Kidney capillary endothelial cell (primary cell): ENCODE measurements at regions not wholly inside any gene's neighbourhood (a gene's known extent, or its start where the extent isn't known, plus 50 kb on each side); places are given as distances from the start of the nearest gene placed in this dataset.
"Not testable (repeated sequence)": the region's sequence is repeated elsewhere in the genome, so short reads cannot be mapped to it uniquely, and the experiment has no call there.

ENCODE experiments used
- DNase-seq: peaks from one replicate; pipeline ENCODE4 v3.0.0-alpha.2; 2018; ENCODE audit warnings: low spot score

DNA sequence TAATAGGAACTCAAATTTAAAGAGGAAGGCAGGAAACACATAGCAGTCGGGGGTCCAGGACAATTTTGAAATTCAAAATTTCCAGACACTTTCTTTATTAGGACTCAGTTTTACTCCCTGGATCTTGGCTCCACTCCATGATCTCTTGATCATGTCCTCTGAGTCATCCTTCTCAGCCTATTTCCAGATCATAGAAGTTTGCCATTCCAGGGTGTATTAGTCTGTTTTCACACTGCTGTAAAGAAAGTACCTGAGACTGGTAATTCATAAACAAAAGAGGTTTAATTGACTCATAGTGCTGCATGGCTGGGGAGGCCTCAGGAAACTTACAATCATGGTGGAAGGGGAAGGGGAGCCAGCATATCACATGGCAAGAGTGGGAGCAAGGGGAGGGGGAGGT is 564.7 kb upstream of the ACTRT1 start:
- no peak for DNase-seq

DNA sequence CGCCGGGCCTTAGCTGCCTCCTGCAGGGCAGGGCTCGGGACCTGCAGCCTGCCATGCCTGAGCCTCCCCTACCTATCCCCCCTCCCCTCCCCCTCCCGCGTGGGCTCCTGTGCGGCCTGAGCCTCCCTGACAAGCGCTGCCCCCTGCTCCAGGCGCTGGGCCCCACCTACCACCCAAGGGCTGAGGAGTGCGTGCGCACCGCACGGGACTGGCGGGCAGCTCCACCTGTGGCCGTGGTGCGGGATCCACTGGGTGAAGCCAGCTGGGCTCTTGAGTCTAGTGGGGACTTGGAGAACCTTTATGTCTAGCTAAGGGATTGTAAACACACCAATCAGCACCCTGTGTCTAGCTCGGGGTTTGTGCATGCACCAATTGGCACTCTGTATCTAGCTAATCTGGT is 554.6 kb upstream of the ACTRT1 start:
- not testable (repeated sequence) for DNase-seq

DNA sequence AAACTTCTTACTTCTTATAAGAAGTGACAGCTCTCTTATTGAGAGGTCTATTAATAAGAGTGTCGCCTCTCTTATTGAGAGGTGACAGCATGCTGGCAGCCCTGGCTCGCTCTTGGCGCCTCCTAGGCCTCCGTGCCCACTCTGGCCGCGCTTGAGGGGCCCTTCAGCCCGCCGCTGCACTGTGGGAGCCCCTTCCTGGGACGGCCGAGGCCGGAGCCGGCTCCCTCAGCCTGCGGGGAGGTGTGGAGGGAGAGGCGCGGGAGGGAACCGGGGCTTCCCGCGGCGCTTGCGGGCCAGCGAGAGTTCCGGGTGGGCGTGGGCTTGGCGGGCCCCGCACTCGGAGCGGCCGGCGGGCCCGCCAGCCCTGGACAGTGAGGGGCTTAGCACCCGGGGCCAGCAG is 554.2 kb upstream of the ACTRT1 start:
- not testable (repeated sequence) for DNase-seq

DNA sequence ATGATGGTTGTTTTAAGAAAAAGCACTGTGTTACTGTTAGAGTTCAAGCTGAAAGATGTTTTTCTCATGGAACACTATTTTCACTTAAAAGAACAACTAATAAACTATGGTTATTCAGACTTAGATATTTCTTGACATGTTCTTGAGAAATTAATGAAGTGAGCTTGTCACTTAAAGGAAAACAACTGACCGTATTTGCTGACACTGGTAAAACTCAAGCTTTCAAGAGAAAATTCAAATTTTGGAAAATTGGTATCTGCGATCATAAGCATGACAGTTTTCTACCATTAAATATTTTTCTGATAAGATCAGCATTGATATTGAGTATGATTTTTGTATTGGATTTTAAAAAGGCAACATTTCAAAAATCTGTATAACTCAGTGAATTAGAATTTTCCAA is 549.5 kb upstream of the ACTRT1 start:
- DNase-seq: no peak

DNA sequence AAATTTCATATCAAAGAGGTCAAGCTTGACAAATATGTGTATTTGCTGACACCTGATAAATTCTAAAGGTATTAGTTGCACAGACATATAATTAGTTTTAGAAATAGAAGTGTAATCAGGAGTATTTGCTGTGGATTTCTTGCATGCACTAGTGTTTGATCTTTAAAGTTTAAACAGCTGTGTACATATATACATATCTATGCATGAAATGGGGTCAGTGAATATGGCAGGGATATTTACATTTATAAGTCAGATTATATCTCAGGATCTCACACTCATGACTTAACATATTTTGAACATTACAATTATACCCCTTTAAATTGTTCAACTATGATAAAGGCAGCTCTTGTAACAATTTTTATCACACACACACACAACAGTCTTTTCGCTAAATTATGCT is 547.4 kb upstream of the ACTRT1 start:
- no peak for DNase-seq

DNA sequence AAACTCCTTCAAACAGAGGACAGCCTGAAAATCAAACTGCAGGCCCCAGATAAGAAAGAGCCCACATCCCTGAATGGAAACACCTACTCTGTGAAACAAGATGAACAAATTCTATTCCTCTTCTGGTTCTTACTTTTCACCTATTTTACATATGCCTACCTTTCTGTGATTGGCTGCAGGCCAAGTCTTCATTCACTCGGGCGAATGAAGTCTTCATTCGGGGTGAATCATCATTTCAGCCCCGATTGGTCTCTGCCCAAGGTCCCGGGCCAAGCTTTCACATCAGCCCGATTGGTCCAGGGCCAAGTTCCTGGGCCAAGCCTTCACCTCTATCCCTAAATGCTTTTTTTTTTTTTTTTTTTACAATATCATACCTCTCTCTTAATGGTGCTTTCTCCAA is 529.8 kb upstream of the ACTRT1 start:
- no peak for DNase-seq

DNA sequence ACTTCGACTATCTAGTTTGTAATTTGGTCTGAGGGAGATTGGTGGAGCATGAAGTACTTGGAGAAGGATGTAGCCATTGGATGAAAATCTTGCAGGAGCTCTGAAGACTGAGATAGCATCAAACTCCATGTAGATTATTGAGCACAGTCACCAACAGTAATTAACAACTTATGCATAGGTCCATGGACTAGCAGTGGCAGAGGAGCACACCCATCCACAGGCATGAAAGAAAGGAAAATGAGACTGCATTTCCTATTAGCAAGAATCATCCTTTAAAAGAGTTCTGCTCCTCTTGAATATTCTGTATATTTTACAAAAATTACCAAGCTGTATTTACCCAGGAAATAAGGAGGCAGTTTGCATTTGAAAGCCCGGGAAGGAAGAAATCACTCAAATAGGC is 529.4 kb upstream of the ACTRT1 start:
- no peak for DNase-seq

DNA sequence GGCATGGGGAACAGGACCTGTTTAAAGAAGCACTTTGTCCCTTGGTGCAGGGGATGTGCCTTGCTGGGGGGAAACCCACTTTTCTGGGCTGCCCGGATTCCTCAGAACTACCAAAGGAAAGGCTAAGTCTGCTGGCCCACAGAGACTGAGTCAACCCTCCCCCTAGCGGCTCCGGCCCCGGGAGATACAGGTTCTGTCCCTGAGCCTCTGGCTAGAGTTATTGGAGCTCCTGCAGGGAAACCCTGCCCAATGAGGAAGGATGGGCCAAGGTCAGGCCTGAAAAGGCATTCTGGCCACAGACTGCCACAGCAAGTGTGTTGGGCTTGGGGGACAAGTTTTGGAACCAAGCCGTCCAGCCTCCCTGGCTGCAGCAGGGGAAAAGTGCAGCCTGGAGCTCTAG is 490.9 kb upstream of the ACTRT1 start:
- no peak for DNase-seq

DNA sequence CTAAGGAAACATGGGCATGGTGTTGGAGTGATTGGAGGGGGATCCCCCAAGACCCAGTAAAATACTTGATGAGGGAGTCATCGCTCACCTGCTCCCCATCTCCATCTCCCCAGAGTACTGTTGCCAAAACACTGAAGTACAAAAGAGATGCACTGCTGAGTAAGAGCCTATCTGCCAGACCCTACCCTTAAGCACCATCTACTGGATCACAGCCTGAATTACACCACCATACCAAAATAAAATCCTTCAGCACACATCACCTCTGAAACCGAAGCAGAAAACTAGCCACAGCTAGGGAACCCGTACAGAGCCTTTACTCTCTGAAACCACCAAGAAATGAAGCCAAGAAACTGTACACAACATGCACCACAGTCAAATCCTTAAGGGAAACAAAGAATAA is 466.3 kb upstream of the ACTRT1 start:
- peak; percentile 14 for DNase-seq

DNA sequence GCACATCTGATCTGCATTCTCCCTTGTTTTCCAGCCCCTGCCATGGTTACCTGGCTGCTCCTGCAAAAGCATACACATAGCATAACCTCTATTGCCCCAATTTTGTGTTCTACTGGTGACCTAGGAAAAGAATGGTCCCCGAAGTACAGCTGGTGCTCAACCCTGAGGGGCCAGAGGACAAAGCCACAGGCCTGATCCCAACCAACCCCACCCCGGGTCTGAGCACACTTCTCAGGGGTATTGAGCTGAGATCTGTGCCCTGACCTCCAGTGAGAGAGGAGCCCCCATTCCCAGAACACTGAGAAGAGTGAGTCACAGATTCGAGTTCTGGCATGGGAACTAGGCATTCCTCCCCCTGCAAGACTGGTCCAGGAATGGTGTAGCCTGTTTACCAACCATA is 465.5 kb upstream of the ACTRT1 start:
- DNase-seq: no peak

DNA sequence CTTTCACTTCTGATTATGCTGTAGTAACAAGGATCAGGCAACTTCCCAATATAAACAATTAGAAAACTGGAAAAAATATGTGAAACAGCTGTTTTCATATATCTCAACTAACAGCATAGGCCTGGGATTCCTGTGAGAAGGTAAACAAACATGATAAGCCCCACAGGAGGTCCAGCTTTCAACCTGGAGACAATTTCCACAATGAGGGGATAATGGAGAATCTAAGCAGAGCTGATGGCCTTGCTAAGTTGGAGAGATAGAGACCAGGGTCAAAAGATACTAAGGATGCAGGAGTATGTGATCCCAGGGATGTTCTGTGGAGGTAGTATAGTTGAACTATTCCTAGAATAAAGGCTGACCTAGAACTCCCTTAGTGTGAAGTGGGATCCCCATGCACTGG is 452.3 kb upstream of the ACTRT1 start:
- DNase-seq: no peak

DNA sequence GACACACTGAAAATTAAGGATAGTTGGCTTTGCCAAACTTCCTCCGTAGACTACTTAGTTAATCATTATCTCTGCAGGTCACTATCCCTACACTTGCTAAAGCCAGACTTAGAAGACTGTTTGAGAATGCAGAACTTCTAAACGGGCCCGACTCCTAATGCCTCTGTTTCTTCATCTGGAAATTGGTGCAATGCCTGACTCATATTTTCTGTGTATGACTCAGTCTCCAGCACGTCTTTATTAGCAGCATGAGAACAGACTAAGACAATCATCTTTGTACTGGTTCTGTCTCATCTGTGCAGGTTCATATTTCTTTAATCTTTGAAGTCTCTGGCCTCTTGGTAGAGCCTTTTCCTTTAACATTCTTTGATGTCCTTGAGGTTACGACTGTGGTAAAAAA is 411.9 kb upstream of the ACTRT1 start:
- no peak for DNase-seq

DNA sequence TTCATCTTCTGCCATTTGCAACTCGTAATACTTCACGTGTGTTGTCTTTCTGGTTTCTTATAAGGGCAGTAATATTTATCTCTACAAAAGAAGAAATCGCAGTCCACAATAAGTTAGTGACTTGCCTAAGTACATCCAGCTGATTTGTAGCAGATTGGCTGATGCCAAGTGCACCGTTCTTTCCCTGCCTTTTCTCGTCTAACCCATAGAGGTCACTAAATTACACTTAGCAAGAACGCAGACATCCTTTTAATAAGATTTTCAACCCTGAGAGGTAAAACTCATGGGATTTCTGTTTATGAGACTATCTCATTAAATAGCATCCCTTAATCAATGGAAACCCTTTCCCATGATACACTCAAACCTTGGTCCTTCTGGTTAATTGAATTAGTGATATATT is 408.6 kb upstream of the ACTRT1 start:
- no peak for DNase-seq

DNA sequence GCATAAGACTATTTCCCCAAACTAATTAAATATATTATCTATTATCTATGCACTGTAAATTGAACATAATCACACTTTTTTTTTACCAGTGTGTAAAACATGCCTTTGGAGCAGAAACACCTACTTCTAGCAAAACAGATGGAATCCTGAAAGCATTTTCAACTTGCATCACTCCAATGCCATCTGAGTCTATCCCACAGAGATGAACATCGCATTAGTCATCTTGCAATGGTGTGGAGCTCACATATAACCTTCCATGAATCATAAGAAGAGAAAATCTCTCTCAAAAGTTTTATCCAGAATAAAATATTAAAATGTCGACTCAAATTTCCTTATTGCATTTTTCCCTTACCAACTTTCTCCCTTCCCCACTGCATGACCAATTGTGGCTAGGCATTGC is 406.7 kb upstream of the ACTRT1 start:
- no peak for DNase-seq

DNA sequence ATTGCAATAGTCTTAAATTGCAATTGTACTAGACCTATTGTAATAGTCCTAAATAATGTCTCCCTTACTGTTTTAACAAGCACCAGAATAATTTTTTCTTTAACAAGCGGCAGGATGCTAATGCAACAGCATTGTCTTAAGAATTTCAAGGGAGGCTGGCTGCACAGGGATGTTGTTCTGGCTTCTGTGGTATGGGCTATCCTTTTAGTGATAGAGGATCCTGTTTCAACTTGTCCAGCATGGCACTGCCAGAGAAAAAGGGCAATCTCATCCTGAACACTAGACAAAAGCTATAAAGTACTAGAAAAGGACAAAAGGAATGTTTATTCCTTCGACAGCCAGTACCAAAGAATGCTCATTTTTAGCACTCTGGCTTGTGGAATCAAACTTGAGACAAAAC is 405.5 kb upstream of the ACTRT1 start:
- DNase-seq: no peak

DNA sequence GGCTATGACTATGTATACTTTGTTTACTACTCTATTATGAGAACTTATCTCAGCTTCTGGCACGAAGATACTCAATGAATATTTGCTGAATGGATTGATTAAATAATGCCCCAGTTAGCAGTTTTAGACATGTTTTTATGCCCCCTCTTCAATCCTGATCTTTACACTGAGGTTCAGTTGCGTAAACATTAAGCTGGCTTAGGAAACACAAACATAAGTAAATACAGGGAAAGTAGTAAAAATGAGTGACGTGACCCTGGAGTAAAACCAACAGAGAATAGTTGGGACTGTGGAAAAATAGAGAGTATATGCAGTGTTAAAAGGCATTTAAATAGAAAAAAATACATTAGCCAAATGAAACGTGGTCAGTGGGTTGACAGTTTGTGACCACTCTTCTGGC is 387.0 kb upstream of the ACTRT1 start:
- no peak for DNase-seq

DNA sequence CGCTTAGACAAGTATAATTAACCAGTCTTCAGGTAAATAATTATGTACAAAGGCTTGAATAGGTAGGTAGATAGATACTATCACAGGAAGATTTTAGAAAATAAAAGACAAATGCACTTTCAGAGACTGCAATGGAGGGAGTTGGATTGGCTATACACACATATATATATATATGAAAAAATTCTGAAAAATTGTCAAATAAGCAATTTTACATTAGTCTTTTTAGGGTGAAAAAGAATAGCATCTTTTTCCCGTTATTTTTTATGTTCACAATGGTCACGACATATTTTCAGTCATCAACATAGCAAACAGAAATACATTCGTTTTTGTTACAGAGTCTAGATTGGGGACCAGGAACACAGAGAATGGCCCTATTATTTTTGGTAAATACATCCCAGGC is 385.9 kb upstream of the ACTRT1 start:
- DNase-seq: no peak

DNA sequence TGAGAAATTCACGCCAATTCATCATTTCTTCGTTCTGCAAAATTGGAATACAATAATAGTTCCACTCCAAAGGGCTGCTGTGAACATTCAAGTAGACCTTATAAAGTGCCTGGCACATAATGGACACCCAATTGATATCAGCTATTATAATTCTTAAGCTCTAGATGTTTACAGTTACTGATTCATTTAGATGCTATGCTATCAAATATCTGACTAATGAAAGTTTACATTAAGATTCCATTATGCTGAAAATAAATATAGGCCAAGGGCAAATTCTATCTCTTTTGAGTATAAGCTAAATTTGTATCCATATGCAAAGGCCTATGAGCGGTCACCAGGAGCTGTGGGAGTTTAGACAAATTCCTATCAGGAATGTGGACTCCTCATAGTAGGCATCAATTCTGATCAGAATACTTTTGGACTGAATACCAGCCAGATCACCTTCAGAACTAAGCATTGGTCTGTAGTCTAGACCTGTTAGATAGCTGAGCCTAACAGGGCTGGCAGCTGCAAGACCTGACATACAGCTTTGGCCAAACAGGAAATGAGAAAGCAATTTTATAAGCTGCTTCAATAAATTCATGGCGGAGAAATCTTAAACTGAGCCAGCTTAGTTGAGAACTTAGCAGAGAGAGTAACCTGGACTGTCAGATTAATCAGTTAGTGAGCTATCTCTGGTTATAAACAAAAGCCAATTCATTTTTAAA is 384.3 kb upstream of the ACTRT1 start:
- DNase-seq: no peak

DNA sequence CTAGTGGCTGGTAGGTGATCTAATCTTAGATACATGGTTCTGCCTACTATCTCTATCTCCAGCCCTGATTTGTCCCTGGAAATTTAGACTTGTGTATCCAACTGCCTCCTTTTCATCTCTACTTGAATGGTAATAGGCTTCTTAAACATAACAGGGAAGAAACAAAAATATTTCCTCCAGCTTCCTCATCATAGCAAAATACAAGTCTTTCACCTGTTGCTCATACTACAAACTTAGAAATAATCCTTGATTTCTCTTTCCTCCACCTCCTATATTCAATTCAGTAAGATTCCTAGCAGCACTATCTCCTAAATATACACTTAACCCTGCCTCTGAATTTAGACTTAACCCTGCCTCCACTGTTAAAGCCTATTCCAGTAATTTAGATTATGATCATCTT is 373.3 kb upstream of the ACTRT1 start:
- DNase-seq: no peak

DNA sequence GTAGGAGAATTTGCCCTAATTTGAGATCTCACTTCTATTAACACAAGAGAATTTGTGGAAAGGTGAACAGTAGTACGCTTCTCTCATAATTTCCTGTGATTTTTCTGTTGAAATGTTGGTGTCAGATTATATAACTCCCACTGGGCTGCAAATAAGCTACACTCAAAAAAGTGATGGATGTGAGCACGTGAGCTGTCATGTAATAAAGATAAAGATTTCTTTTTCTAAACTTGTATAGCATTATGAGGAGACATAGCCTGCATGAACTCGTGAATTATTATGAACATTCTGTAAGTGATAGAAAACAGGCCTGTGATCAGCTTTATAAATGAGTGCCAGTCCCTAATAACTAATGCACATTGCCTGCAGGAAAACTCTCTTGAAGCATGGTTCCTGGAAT is 356.6 kb upstream of the ACTRT1 start:
- DNase-seq: no peak

DNA sequence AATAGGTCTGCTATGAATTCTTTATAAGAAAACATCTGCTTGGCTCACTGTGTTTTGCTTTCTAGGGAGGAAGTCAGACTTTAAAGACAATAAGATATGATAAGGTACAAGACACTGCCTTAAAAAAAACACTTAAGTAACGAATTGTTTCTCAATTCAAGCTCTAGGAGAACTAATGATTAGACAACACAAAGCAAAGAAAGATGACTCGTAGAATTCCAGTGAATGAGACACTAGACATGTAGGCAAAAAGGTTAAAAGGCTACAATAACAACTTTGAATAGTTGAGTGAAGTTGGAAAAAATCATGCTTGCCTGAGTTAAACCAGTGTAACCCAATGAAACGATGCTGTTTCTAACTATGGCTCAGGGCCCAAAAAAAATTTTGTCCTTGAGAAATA is 344.4 kb upstream of the ACTRT1 start:
- no peak for DNase-seq

DNA sequence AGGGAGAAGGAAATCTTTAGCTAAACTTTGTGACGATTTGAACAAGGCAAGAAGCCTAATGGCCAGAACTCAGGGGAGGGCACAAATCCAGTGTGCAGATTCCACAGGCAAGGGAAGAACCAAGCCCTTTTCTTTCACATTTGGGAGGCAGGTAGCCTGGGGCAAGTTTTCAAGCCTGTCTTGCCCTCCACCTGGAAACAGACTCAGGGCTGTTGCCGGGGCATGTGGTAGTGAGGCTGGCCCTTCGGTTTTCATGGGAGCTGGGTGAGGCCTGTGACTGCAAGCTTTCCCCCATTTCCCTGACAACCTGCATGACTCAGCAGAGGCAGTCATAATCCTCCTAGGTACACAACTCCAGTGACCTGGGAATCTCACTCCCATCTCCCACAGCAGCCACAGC is 331.6 kb upstream of the ACTRT1 start:
- not testable (repeated sequence) for DNase-seq

DNA sequence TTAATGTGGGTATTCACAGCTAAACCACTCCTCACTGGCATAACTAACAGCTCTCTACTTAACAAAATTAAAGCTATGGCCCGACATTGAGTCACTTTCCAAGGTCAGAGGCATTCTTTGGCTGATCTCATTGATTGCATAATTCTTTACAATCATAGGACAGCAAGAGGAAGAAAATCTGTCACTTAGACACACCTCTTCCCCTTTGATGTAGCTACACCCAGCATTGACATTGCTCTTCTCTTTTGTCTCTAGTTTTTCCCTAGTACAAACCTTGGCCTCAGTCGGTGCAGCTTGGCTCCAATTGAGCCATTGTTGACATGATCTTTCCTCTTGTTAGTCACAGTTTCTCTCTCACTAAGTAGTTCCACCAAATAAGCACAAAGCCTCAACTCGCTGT is 313.3 kb upstream of the ACTRT1 start:
- no peak for DNase-seq

DNA sequence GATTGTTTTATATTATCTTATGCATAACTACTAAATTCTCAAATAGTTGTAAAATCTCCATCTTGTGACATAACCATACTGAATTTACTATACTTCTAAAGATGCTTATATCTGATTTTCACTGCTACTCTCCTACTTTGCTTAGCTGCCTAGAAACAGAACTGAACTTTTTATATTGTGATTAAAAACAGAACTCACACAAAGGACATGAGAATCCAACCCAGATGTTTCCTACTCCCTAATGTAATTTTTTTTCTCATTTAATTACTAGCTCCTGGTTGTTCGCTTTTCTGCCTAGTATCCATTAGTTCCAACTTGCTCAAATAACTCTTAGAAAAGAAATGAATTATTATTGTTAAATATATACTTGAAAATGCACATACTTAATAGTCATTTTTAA is 283.5 kb upstream of the ACTRT1 start:
- no peak for DNase-seq

DNA sequence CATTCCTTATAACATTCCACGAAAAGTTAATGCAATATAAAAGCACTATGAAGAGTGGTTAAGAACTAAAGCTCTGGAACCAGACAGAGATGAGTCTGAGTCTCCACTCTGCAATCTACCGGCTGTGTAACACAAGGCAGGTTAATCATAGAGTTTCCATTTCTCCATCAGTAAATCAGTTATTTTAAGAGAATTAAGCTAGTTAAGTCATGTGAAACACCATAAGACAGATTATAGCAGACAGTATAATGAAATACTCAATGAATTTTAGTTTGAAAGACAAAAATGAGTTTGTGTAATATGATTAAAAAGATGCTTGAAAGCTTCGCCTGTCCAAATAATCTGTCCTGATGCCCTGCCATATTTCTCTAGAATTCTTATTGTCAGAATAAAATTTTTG is 282.6 kb upstream of the ACTRT1 start:
- DNase-seq: no peak
